A549 (cell line): ENCODE measurements at regions not wholly inside any gene's neighbourhood (a gene's known extent, or its start where the extent isn't known, plus 50 kb on each side); places are given as distances from the start of the nearest gene placed in this dataset.

Source experiments
- ATAC-seq, 2 experiments: fragments of 200-7000 bp in 1 of 2; fragments of >200 bp in 1 of 2; cut with Nextera tagmentation in 1 of 2; cut with Tn5 transposase in 1 of 2; 3 replicates each; pipeline versions ENCODE4 v1.8.0 to v1.9.1; 2018 to 2020; ENCODE audit warnings: mild to moderate bottlenecking in 1 of 2, moderate library complexity in 1 of 2
- CTCF ChIA-PET: fragments of 300-600 bp; sonication (Branson Sonifier 250); formaldehyde crosslinking; extraction: SDS; loops from one replicate; lab custom pipeline; 2021; ENCODE audit warnings: antibody characterized with exemption, inconsistent platforms; lab: Yijun Ruan, JAX
- POLR2A ChIA-PET: fragments of 350-600 bp; formaldehyde crosslinking; extraction: SDS; loops from one replicate; lab custom pipeline; 2021; ENCODE audit warnings: antibody characterized with exemption, inconsistent platforms; lab: Yijun Ruan, JAX
- DNase-seq, 2 experiments: peaks; one replicate each; pipeline versions ENCODE4 v3.0.0 to v3.0.0-alpha.2; 2011 to 2016; ENCODE audit warnings: low read depth in 1 of 2, low spot score in 1 of 2
- FAIRE-seq: peaks from 2 replicates; lab custom pipeline; 2011; peaks lifted over from hg19 to GRCh38; lab: Jason Lieb, UNC
- H3K27ac ChIP-seq, 2 experiments: fragments of >200 bp; sonication (Bioruptor Twin); formaldehyde crosslinking; 3 replicates each; pipeline ENCODE4 v1.5.1; 2016 to 2017
- H3K4me1 ChIP-seq: fragments of >200 bp; sonication (Bioruptor Twin); formaldehyde crosslinking; 3 replicates; pipeline ENCODE4 v1.6.1; 2016
- H3K4me2 ChIP-seq: fragments of >200 bp; sonication (Bioruptor Twin); formaldehyde crosslinking; 3 replicates; pipeline ENCODE4 v1.6.1; 2016
- H3K4me3 ChIP-seq: fragments of >200 bp; sonication (Bioruptor Twin); formaldehyde crosslinking; 3 replicates; pipeline ENCODE4 v1.5.1; 2016
- H3K9me3 ChIP-seq: fragments of >200 bp; sonication (Bioruptor Twin); formaldehyde crosslinking; 3 replicates; pipeline ENCODE4 v1.6.1; 2016
- CEBPB ChIP-seq, 2 experiments: fragments of >200 bp in 1 of 2; sonication (Bioruptor Twin) in 1 of 2; formaldehyde crosslinking in 1 of 2; IDR thresholded peaks; 2 replicates each; pipeline ENCODE4 v1.6.1; 2012 to 2016
- FOSB ChIP-seq: fragments of 250-450 bp; sonication (Bioruptor Pico); IDR thresholded peaks from 2 replicates; pipeline ENCODE4 v1.5.0; 2020; ENCODE audit warnings: mild to moderate bottlenecking, moderate library complexity
- GATA3 ChIP-seq: IDR thresholded peaks from 2 replicates; pipeline ENCODE4 v1.6.1; 2012; ENCODE audit warnings: borderline replicate concordance
- HDAC2 ChIP-seq: fragments of 200-600 bp; sonication (generic); IDR thresholded peaks from 2 replicates; pipeline ENCODE4 v1.6.1; 2016
- HEYL ChIP-seq: fragments of 250-450 bp; sonication (Bioruptor Pico); IDR thresholded peaks from 2 replicates; pipeline ENCODE4 v1.8.0; 2021; ENCODE audit warnings: mild to moderate bottlenecking, moderate library complexity
- HOXA7 ChIP-seq: fragments of 250-450 bp; sonication (Bioruptor Pico); IDR thresholded peaks from 2 replicates; pipeline ENCODE4 v1.5.0; 2020; ENCODE audit warnings: mild to moderate bottlenecking, moderate library complexity
- HOXB5 ChIP-seq: fragments of 250-450 bp; sonication (Bioruptor Pico); IDR thresholded peaks from 2 replicates; pipeline ENCODE4 v1.5.0; 2020; ENCODE audit warnings: mild to moderate bottlenecking, moderate library complexity
- JUN ChIP-seq, 2 experiments: fragments of >200 bp; sonication (Bioruptor Twin); formaldehyde crosslinking; IDR thresholded peaks; 2 replicates in 1 of 2; 3 replicates in 1 of 2; pipeline ENCODE4 v1.6.1; 2016 to 2017
- KDM5A ChIP-seq: fragments of 200-600 bp; sonication (generic); IDR thresholded peaks from 2 replicates; pipeline ENCODE4 v1.6.1; 2016; ENCODE audit warnings: antibody characterized with exemption, mild to moderate bottlenecking
- NPAS2 ChIP-seq: fragments of 250-450 bp; sonication (Bioruptor Pico); IDR thresholded peaks from 2 replicates; pipeline ENCODE4 v1.8.0; 2022; ENCODE audit warnings: mild to moderate bottlenecking, moderate library complexity, borderline replicate concordance
- RARB ChIP-seq: fragments of 250-450 bp; sonication (Bioruptor Pico); IDR thresholded peaks from 2 replicates; pipeline ENCODE4 v1.8.0; 2021; ENCODE audit warnings: mild to moderate bottlenecking, moderate library complexity
- RCOR1 ChIP-seq: fragments of 150-350 bp; IDR thresholded peaks from 2 replicates; pipeline ENCODE4 v1.6.1; 2014; ENCODE audit warnings: antibody characterized with exemption, low read length, low read depth
- SMC3 ChIP-seq: fragments of >200 bp; sonication (Bioruptor Twin); formaldehyde crosslinking; IDR thresholded peaks from 3 replicates; pipeline ENCODE4 v1.6.1; 2018; ENCODE audit warnings: inconsistent platforms
- TFCP2L1 ChIP-seq: fragments of 250-450 bp; sonication (Bioruptor Pico); IDR thresholded peaks from 2 replicates; pipeline ENCODE4 v1.5.0; 2021; ENCODE audit warnings: mild to moderate bottlenecking
- TP53 ChIP-seq: fragments of 250-450 bp; sonication (Bioruptor Pico); IDR thresholded peaks from 2 replicates; pipeline ENCODE4 v1.5.0; 2021; ENCODE audit warnings: mild to moderate bottlenecking, moderate library complexity
- ZNF302 ChIP-seq: fragments of 250-450 bp; sonication (Bioruptor Pico); IDR thresholded peaks from 2 replicates; pipeline ENCODE4 v1.9.0; 2021; ENCODE audit warnings: inconsistent platforms, mild to moderate bottlenecking, moderate library complexity
- WGBS: methylation state at CpG from one replicate; pipeline ENCODE4 v1.1.6; 2017; ENCODE audit errors: missing lambda C conversion rate; 5-methylcytosine and 5-hydroxymethylcytosine counted together
- TF ChIP-seq, protein P1 (sequence below): fragments of 200-600 bp; sonication (generic); IDR thresholded peaks from 2 replicates; pipeline ENCODE4 v1.6.1; 2016; ENCODE audit warnings: antibody characterized with exemption, mild to moderate bottlenecking, moderate library complexity
- TF ChIP-seq, protein P2 (sequence below): IDR thresholded peaks from 2 replicates; pipeline ENCODE4 v1.6.1; 2012
- TF ChIP-seq, protein P3 (sequence below): fragments of >200 bp; sonication (Bioruptor Twin); formaldehyde crosslinking; IDR thresholded peaks from 3 replicates; pipeline ENCODE4 v1.5.1; 2016
- TF ChIP-seq, protein P4 (sequence below): fragments of 150-350 bp; IDR thresholded peaks from 2 replicates; pipeline ENCODE4 v1.6.1; 2014; ENCODE audit warnings: low read depth, mild to moderate bottlenecking, low read length

DNA sequence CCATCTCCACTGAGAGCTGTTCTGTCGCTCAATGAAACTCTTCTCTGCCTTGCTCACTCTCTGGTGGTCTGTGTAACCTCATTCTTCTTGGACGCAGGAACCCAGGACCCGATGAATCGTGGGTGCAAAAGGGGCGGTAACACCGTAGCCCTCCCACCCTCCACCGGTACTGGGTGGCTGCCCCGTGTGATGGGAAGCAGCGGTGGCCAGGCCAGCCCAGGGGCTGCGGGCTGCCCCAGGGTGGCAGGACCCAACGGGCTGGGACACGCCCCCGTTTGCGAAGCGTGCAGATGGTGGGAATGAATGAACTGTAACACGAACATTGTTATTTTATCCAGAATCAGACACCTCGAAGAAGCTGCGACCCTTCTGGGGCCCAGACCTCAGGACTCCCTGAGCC lies 92.3 kb upstream of the BACE2 start:
- no peak for DNase-seq
- WGBS: 44% methylated on average over 8 of the region's 18 CpGs
- Histone ChIP-seq H3K9me3 (no peaks in the 10 kb centered on the region), H3K4me1 (no peaks in the 10 kb centered on the region), H3K27ac (no peak overlapping the region), H3K4me2 (no peak overlapping the region), H3K4me3 (no peak overlapping the region)
- no peak for FAIRE-seq
- no peak for TF ChIP-seq SMC3
- ChIA-PET POLR2A (no interaction called here), CTCF (interaction anchor here (0.9 kb wide), 1 partner anchor 14 kb away, joined by 3 read pairs; no protein-coding TSS in a partner anchor)
- ATAC-seq: no peak

DNA sequence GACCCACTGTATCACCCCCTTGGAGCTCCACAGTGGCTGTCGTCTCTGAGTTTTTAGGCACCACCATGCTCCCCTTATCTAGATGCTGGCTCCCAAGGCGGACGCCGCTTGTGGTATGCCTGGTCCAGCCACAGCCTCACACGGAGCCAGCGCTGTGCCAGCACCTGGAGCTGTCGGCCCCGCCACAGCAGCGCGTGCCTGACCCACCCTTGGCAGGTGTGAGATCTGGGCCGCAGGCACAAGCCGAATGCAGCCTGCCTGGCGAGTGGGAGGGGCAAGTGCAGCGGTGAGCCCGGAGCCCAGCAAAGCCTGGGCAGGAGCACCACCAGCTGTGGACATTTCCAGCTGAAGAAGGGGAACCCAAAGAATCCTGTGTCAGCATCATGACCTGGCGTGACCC lies 91.9 kb upstream of the BACE2 start:
- ChIA-PET POLR2A (no interaction called here), CTCF (interaction anchor here (0.7 to 0.9 kb wide), 3 partner anchors 12 to 978 kb away, joined by 3 read pairs; no protein-coding TSS in a partner anchor)
- H3K27ac ChIP-seq: no peak overlapping the region
- no peak overlapping the region for H3K4me2 ChIP-seq
- no peak for DNase-seq
- ATAC-seq: no peak
- no peak for FAIRE-seq
- H3K9me3 ChIP-seq: no peaks in the 10 kb centered on the region
- no peaks in the 10 kb centered on the region for H3K4me1 ChIP-seq
- H3K4me3 ChIP-seq: no peak overlapping the region
- no peak for TF ChIP-seq FOSB (CRISPR knock-in tag)
- TF ChIP-seq, protein P1, sequence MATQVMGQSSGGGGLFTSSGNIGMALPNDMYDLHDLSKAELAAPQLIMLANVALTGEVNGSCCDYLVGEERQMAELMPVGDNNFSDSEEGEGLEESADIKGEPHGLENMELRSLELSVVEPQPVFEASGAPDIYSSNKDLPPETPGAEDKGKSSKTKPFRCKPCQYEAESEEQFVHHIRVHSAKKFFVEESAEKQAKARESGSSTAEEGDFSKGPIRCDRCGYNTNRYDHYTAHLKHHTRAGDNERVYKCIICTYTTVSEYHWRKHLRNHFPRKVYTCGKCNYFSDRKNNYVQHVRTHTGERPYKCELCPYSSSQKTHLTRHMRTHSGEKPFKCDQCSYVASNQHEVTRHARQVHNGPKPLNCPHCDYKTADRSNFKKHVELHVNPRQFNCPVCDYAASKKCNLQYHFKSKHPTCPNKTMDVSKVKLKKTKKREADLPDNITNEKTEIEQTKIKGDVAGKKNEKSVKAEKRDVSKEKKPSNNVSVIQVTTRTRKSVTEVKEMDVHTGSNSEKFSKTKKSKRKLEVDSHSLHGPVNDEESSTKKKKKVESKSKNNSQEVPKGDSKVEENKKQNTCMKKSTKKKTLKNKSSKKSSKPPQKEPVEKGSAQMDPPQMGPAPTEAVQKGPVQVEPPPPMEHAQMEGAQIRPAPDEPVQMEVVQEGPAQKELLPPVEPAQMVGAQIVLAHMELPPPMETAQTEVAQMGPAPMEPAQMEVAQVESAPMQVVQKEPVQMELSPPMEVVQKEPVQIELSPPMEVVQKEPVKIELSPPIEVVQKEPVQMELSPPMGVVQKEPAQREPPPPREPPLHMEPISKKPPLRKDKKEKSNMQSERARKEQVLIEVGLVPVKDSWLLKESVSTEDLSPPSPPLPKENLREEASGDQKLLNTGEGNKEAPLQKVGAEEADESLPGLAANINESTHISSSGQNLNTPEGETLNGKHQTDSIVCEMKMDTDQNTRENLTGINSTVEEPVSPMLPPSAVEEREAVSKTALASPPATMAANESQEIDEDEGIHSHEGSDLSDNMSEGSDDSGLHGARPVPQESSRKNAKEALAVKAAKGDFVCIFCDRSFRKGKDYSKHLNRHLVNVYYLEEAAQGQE: no peak
- TF ChIP-seq TFCP2L1: no peak
- TF ChIP-seq, protein P2, sequence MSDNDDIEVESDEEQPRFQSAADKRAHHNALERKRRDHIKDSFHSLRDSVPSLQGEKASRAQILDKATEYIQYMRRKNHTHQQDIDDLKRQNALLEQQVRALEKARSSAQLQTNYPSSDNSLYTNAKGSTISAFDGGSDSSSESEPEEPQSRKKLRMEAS: no peak
- TF ChIP-seq HOXB5 (CRISPR knock-in tag): no peak
- no peak for TF ChIP-seq RCOR1
- TF ChIP-seq, all 56 proteins: peak for 0
- WGBS: 83% methylated on average over 1 of the region's 16 CpGs

DNA sequence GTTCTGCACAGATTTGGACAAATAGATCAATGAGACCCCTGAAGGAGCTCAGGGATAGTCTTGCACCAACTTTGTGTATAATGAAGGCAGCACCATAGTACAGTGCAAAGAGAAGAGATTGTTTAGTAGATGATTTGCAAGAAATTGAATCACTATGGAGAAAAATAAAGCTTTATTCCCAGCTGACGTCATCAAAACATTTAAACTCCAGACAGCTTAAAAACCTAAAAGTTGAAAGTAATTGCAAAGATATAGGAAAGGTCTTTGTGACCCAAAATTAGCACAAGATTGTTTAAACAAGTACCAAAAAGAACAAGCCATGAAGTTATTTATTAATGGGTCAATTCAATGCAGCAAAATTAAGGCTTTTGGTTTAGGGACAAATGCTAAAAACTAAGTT lies 88.8 kb upstream of the BACE2 start:
- 5% methylated on average over 1 of the region's 1 CpG for WGBS

More for the DNA sequence above, 88.8 kb upstream of the BACE2 start:
- Histone ChIP-seq H3K9me3 (no peaks in the 10 kb centered on the region), H3K4me1 (no peaks in the 10 kb centered on the region), H3K4me3 (no peak overlapping the region), H3K27ac (no peak overlapping the region), H3K4me2 (no peak overlapping the region)
- no peak for TF ChIP-seq RARB (CRISPR knock-in tag)
- TF ChIP-seq HEYL: no peak
- TF ChIP-seq NPAS2 (CRISPR knock-in tag): no peak
- TF ChIP-seq HDAC2: no peak
- TF ChIP-seq, protein P3, sequence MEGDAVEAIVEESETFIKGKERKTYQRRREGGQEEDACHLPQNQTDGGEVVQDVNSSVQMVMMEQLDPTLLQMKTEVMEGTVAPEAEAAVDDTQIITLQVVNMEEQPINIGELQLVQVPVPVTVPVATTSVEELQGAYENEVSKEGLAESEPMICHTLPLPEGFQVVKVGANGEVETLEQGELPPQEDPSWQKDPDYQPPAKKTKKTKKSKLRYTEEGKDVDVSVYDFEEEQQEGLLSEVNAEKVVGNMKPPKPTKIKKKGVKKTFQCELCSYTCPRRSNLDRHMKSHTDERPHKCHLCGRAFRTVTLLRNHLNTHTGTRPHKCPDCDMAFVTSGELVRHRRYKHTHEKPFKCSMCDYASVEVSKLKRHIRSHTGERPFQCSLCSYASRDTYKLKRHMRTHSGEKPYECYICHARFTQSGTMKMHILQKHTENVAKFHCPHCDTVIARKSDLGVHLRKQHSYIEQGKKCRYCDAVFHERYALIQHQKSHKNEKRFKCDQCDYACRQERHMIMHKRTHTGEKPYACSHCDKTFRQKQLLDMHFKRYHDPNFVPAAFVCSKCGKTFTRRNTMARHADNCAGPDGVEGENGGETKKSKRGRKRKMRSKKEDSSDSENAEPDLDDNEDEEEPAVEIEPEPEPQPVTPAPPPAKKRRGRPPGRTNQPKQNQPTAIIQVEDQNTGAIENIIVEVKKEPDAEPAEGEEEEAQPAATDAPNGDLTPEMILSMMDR: no peak
- TF ChIP-seq ZNF302 (CRISPR knock-in tag): no peak
- TF ChIP-seq JUN (IDR thresholded peaks at IDR 0.05): no peak
- no peak for TF ChIP-seq CEBPB (IDR thresholded peaks at IDR 0.05)
- TF ChIP-seq GATA3: no peak
- TF ChIP-seq TP53 (CRISPR knock-in tag): no peak
- no peak for TF ChIP-seq HOXA7 (CRISPR knock-in tag)
- TF ChIP-seq KDM5A: no peak
- TF ChIP-seq, protein P4, sequence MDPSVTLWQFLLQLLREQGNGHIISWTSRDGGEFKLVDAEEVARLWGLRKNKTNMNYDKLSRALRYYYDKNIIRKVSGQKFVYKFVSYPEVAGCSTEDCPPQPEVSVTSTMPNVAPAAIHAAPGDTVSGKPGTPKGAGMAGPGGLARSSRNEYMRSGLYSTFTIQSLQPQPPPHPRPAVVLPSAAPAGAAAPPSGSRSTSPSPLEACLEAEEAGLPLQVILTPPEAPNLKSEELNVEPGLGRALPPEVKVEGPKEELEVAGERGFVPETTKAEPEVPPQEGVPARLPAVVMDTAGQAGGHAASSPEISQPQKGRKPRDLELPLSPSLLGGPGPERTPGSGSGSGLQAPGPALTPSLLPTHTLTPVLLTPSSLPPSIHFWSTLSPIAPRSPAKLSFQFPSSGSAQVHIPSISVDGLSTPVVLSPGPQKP: no peak
- CTCF ChIA-PET: no interaction called here
- no peak for FAIRE-seq
- no peak for ATAC-seq
- POLR2A ChIA-PET: no interaction called here
- no peak for DNase-seq
